Mucosa of rectum (tissue), 2 donors: ENCODE measurements at regions not wholly inside any gene's neighbourhood (a gene's known extent, or its start where the extent isn't known, plus 50 kb on each side); places are given as distances from the start of the nearest gene placed in this dataset.

ENCODE experiments used
- H3K27ac ChIP-seq, 2 donors: one replicate each; pipeline ENCODE4 v1.7.0; 2013; ENCODE audit warnings: inconsistent platforms in 2 of 2, low read depth in 2 of 2, low read length in 2 of 2
- H3K27me3 ChIP-seq, 2 donors: one replicate each; pipeline ENCODE4 v1.7.0; 2013; ENCODE audit warnings: low read length in 2 of 2; ENCODE audit not compliant: control insufficient read depth in 2 of 2, insufficient read depth in 2 of 2
- H3K36me3 ChIP-seq, 2 donors: one replicate each; pipeline ENCODE4 v1.7.0; 2013; ENCODE audit warnings: low read length in 2 of 2; ENCODE audit not compliant: control insufficient read depth in 2 of 2, insufficient read depth in 2 of 2
- H3K4me1 ChIP-seq, 2 donors: one replicate each; pipeline ENCODE4 v1.7.0; 2013; ENCODE audit warnings: low read length in 2 of 2, mild to moderate bottlenecking in 1 of 2; ENCODE audit not compliant: control insufficient read depth in 2 of 2, insufficient read depth in 2 of 2
- H3K4me3 ChIP-seq, 2 donors: one replicate each; pipeline ENCODE4 v1.7.0; 2013; ENCODE audit warnings: low read length in 2 of 2
- H3K9ac ChIP-seq, 2 donors: one replicate each; pipeline ENCODE4 v1.7.0; 2013; ENCODE audit warnings: low read length in 2 of 2, low read depth in 1 of 2, mild to moderate bottlenecking in 1 of 2
- H3K9me3 ChIP-seq, 2 donors: one replicate each; pipeline ENCODE4 v1.7.0; 2013; ENCODE audit warnings: low read length in 2 of 2; ENCODE audit not compliant: control insufficient read depth in 2 of 2
- donor health status: healthy.
- donor health status: Normal muscosa, but diverticular disease.

DNA sequence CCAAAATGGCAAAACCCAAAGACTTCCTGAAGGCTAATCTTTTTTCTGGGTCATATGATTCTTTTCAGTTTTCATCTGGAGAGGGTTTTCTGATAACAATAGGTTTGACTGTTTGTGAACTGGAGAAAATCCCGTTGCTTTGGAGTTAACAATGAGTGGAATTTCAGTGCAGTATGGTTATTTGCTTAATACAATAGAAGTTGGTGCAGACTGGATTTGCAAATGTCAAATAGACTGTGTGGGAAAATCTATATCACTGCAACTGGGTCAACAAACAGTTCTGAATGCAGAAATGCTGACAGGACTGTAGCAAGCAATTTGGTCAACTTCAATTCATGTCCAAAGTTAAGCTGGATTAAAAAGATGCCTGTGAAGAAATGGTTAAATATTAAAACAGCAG is 267.5 kb upstream of the ARGLU1 start:
- H3K36me3 ChIP-seq = no peaks in the 10 kb centered on the region
- H3K9me3 ChIP-seq = peaks cover 0 to 2% of the 10 kb centered on the region in 2 donors
- H3K27me3 ChIP-seq = no peaks in the 10 kb centered on the region
- no peaks in the 10 kb centered on the region for H3K4me1 ChIP-seq
- no peak overlapping the region for H3K27ac ChIP-seq
- H3K9ac ChIP-seq = no peak overlapping the region
- no peak overlapping the region for H3K4me3 ChIP-seq

DNA sequence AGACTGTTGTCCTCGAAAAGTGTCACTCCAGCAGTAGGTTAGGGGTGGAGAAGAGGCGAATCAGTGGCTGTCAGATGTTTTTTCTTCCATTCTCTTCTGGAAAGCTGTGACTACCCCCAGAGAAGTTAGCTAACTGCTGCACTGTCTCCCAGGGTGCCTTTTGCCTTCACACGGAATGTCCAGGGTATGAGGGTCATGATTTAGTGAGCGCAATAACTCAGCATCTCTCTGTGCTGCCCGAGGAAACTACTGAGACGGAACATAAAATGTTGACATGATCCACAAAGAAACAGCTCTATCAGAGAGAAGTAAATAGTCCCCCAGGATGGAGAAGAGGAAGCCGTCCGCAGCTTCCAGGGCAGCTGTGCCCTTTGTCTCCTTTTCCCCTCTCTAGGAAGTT is 254.0 kb upstream of the ARGLU1 start:
- Histone ChIP-seq H3K9me3 (no peaks in the 10 kb centered on the region), H3K36me3 (no peaks in the 10 kb centered on the region)

DNA sequence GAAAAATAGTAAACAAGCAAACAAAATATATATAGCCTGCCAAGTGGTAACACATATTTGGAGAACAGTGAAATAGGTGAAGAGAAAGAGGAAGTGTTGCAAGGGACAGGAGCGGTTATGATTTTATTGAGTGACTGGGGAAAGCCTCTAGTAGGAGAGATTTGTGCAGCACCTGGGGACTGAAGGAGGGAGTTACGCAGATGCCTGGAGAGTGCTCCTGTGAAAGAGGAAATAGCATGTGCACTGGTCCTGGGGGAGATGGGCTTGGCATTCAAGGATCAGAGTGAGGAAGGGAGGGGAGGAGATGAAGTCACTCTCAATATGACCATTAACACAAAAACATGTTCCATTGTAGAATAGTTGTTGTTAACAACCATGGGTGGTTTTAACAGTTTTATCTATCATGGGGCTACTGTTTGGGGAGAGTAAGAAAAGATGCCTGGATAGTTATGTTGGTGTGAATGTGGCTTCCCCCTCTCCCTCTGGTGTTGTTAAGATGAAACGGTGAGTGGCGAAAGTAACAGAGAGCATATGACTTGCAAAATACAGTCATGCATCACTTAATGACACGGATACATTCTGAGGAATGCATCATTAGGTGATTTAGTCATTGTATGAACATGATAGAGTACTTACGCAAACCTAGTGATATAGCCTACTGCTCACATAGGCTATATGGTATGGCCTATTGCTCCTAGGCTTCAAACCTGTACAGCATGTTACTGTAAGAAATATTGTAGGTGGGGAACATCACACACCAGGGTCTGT is 251.7 kb upstream of the ARGLU1 start:
- Histone ChIP-seq H3K9ac (no peak overlapping the region), H3K27ac (no peak overlapping the region), H3K9me3 (no peaks in the 10 kb centered on the region), H3K4me1 (no peaks in the 10 kb centered on the region), H3K36me3 (no peaks in the 10 kb centered on the region), H3K27me3 (no peaks in the 10 kb centered on the region), H3K4me3 (no peak overlapping the region)

More for the DNA sequence above, 254.0 kb upstream of the ARGLU1 start:
- H3K9ac ChIP-seq = no peak overlapping the region
- H3K27ac ChIP-seq = no peak overlapping the region
- no peaks in the 10 kb centered on the region for H3K27me3 ChIP-seq
- H3K4me3 ChIP-seq = no peak overlapping the region
- H3K4me1 ChIP-seq = no peaks in the 10 kb centered on the region

DNA sequence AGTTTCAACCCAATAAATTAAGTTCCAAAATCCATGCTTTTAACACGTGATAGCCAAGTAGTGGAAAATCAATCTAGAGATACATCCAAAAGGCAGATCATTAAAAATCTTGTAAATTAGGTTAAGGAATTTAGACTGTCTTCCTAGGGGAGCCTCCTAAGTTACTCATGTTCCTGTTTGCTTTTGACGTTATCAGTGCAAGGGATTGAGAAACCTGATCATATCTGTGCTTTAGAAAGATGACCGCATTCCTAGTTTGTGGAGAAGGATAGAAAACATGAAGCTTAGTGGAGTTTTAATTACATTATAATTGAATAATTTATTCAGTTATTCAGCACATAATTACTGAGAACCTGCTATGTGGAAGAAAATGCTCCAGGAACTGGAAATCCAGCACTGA is 251.0 kb upstream of the ARGLU1 start:
- H3K27ac ChIP-seq = no peak overlapping the region
- no peaks in the 10 kb centered on the region for H3K4me1 ChIP-seq
- no peak overlapping the region for H3K9ac ChIP-seq
- H3K27me3 ChIP-seq = no peaks in the 10 kb centered on the region
- no peaks in the 10 kb centered on the region for H3K9me3 ChIP-seq
- no peak overlapping the region for H3K4me3 ChIP-seq
- no peaks in the 10 kb centered on the region for H3K36me3 ChIP-seq

DNA sequence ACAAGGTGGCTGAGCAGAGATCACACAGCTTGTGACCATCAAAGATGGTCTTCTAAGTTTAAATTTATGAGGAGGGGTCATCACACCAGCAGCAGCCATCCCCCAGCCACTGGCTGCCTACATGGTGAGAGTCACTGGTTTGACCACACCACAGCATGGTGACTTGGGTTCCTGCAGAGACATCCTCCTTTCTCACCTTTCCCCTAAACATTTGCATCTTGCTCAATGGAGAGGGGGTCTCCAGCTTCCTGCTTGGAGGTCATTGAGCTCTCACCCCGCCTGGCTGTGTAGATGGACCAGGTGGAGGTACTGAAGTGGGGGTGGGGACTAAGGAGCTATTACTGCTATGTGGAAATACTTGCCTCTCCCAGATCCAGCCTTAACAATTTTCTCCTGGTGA is 247.6 kb upstream of the ARGLU1 start:
- no peak overlapping the region for H3K9ac ChIP-seq
- H3K27ac ChIP-seq = no peak overlapping the region
- no peaks in the 10 kb centered on the region for H3K27me3 ChIP-seq
- H3K4me1 ChIP-seq = no peaks in the 10 kb centered on the region
- H3K4me3 ChIP-seq = no peak overlapping the region
- H3K9me3 ChIP-seq = no peaks in the 10 kb centered on the region
- no peaks in the 10 kb centered on the region for H3K36me3 ChIP-seq

DNA sequence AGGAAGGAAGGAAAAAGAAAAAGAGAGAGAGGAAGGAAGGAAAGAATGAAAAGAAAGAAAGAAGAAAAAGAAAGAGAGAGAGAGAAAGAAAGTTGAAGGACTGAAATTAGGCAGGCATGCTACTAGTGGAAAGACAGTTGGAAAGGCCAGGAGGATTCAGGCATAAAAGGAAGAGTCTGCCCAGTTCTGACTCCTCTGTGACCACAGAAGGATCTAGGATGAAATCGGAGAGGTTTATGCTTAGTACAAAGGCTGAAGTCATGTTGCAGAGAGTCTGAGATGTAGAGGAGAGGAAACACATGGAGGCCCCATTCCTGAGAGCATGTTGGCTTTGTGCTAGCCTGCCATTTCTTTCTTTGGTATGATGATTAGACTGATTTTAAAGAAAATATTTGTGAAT is 246.5 kb upstream of the ARGLU1 start:
- no peaks in the 10 kb centered on the region for H3K4me1 ChIP-seq
- H3K27ac ChIP-seq = no peak overlapping the region
- no peaks in the 10 kb centered on the region for H3K27me3 ChIP-seq
- no peaks in the 10 kb centered on the region for H3K9me3 ChIP-seq
- H3K4me3 ChIP-seq = no peak overlapping the region
- no peak overlapping the region for H3K9ac ChIP-seq
- no peaks in the 10 kb centered on the region for H3K36me3 ChIP-seq

DNA sequence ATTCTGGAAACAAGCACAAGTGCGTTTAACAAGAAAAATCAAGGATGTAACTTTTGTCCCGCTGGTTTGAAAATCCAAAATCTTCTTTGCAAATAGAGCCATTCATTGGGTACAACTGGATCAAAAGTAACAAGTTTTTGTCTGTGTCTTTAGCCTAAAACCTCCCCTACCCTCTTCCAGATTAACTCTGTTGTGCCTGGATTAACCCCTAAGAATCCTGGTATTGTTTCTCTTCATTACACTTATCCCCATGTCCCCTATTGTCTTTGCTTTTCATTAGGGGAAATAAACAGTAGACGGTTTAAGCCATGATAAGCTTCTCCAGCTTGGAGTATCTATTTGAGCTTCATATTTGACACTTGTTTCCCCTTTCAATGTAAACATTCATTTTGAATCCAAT is 242.1 kb upstream of the ARGLU1 start:
- H3K4me3 ChIP-seq = no peak overlapping the region
- no peaks in the 10 kb centered on the region for H3K36me3 ChIP-seq
- no peaks in the 10 kb centered on the region for H3K9me3 ChIP-seq
- H3K27ac ChIP-seq = no peak overlapping the region
- H3K4me1 ChIP-seq = no peaks in the 10 kb centered on the region
- H3K9ac ChIP-seq = no peak overlapping the region
- H3K27me3 ChIP-seq = no peaks in the 10 kb centered on the region

DNA sequence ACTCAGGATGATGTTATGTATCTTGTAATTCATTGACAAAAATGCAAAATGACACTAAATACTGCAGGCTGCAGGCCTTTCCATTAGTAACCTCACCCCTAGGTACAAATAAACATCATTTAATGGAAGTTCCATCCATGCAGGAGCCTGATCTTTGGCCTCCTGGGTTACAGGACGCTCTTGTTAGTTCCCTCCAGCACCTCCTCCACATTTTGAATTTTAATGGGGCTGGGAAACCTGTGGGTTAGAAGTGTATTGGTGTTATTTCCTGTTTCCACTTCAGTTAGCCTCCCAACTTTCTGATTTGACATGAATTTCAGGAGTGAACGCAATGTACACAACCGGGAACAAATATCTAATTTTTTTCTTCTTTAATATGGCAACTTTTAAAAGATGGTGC is 237.1 kb upstream of the ARGLU1 start:
- H3K9ac ChIP-seq = no peak overlapping the region
- H3K36me3 ChIP-seq = no peaks in the 10 kb centered on the region
- no peak overlapping the region for H3K27ac ChIP-seq
- H3K27me3 ChIP-seq = no peaks in the 10 kb centered on the region
- H3K4me1 ChIP-seq = no peaks in the 10 kb centered on the region
- no peak overlapping the region for H3K4me3 ChIP-seq
- no peaks in the 10 kb centered on the region for H3K9me3 ChIP-seq

DNA sequence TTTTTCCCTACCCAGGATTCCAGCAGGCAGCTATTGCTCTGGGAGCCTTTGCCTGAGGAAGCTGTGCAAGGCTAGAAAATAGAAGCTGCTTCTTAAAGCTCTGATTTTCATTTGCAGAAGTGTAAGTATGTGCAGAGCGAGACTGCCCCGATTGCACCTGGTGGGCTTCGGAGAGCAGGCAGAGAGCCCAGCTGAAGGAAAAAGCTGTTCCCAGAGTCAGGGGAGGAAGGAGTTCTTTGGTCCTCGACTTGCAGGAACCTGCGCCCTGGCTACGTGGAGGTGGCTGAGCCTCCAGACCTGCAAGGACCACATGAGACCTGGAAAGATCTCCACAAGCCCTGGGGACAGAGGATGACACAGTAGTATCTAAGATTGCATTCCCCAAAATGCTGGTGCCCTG is 235.0 kb upstream of the ARGLU1 start:
- Histone ChIP-seq H3K9me3 (no peaks in the 10 kb centered on the region), H3K36me3 (no peaks in the 10 kb centered on the region), H3K4me3 (no peak overlapping the region), H3K9ac (no peak overlapping the region), H3K4me1 (no peaks in the 10 kb centered on the region), H3K27me3 (no peaks in the 10 kb centered on the region), H3K27ac (no peak overlapping the region)

DNA sequence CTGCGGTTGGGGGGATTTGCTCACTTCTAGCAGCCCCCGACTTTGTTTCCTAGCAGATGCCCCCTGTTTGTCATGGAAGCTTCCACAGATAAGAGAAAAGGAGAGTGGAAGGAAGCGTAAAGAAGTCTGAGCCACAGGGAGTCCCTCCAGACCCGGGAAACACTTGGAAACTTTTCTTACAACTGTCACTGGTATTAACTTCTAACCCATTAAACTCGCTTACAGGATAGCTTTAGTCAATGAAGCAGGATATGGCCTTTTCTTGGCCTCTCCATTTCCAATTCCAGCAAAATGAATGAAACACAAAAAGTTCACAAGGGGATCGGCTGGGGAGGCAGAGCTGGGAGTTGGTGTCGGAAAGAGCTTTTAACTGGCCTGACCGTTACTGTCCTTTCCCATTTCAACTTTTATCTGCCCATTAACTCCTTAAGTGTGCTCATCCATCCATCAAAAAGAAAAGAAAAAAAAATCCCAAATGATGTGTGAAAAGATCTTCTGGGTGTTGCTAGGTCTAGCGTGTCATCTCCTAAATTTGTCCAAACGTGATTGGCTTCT is 231.9 kb upstream of the ARGLU1 start:
- Histone ChIP-seq H3K36me3 (no peaks in the 10 kb centered on the region), H3K27ac (no peak overlapping the region), H3K9me3 (no peaks in the 10 kb centered on the region), H3K4me3 (no peak overlapping the region), H3K27me3 (no peaks in the 10 kb centered on the region), H3K9ac (no peak overlapping the region), H3K4me1 (no peaks in the 10 kb centered on the region)
